NCI-H1092 treated with DMSO at 0.1 percent for 48 hours (cell line): ENCODE measurements at regions not wholly inside any gene's neighbourhood (a gene's known extent, or its start where the extent isn't known, plus 50 kb on each side); places are given as distances from the start of the nearest gene placed in this dataset.
"Not testable (repeated sequence)": the region's sequence is repeated elsewhere in the genome, so short reads cannot be mapped to it uniquely, and the experiment has no call there.

Experiments
- DNase-seq: peaks from one replicate; lab custom pipeline; 2025; lab: John Stamatoyannopoulos, UW

GRCh38 chr2:228592925-228593324, 411.4 kb upstream of the SPHKAP start:
- DNase-seq: no peak

GRCh38 chr2:228590681-228591080, 409.2 kb upstream of the SPHKAP start:
- no peak for DNase-seq

- DNase-seq: no peak
Observed at GRCh38 chr2:228589115-228589514, 407.6 kb upstream of the SPHKAP start.

- DNase-seq: no peak
Observed at GRCh38 chr2:228581731-228582130, 400.2 kb upstream of the SPHKAP start.

GRCh38 chr2:228575897-228576296, 394.4 kb upstream of the SPHKAP start:
- DNase-seq: no peak

- DNase-seq: not testable (repeated sequence)
Observed at GRCh38 chr2:228568275-228568674, 386.8 kb upstream of the SPHKAP start.

- DNase-seq: no peak
Observed at GRCh38 chr2:228561816-228562215, 380.3 kb upstream of the SPHKAP start.

GRCh38 chr2:228559774-228560415, 378.4 kb upstream of the SPHKAP start:
- DNase-seq: no peak

- no peak for DNase-seq
Observed at GRCh38 chr2:228556717-228557116, 375.2 kb upstream of the SPHKAP start.

- no peak for DNase-seq
Observed at GRCh38 chr2:228549441-228550007, 368.0 kb upstream of the SPHKAP start.

GRCh38 chr2:228548230-228548629, 366.7 kb upstream of the SPHKAP start:
- no peak for DNase-seq

GRCh38 chr2:228545748-228546145, 364.3 kb upstream of the SPHKAP start:
- no peak for DNase-seq

- DNase-seq: no peak
Observed at GRCh38 chr2:228545041-228545747, 363.7 kb upstream of the SPHKAP start.

GRCh38 chr2:228543117-228543516, 361.6 kb upstream of the SPHKAP start:
- DNase-seq: no peak

- no peak for DNase-seq
Observed at GRCh38 chr2:228542277-228542676, 360.8 kb upstream of the SPHKAP start.

GRCh38 chr2:228541789-228542188, 360.3 kb upstream of the SPHKAP start:
- DNase-seq: no peak

GRCh38 chr2:228540976-228541375, 359.5 kb upstream of the SPHKAP start:
- no peak for DNase-seq

- no peak for DNase-seq
Observed at GRCh38 chr2:228535396-228535795, 353.9 kb upstream of the SPHKAP start.

GRCh38 chr2:228533156-228533555, 351.7 kb upstream of the SPHKAP start:
- no peak for DNase-seq

GRCh38 chr2:228532233-228532632, 350.7 kb upstream of the SPHKAP start:
- no peak for DNase-seq

GRCh38 chr2:228527197-228527881, 345.9 kb upstream of the SPHKAP start:
- no peak for DNase-seq

GRCh38 chr2:228526687-228527086, 345.2 kb upstream of the SPHKAP start:
- no peak for DNase-seq

- DNase-seq: no peak
Observed at GRCh38 chr2:228522977-228523376, 341.5 kb upstream of the SPHKAP start.
